ENCODE measurements at regions not wholly inside any gene's neighbourhood (a gene's known extent, or its start where the extent isn't known, plus 50 kb on each side); places are given as distances from the start of the nearest gene placed in this dataset.

- Mint-ChIP-seq H3K27me3 (ENCODE audit: low read depth in 2 of 2) (no peaks in the 10 kb centered on the region), H3K36me3 (peaks cover 12% of the 10 kb centered on the region), H3K4me1 (peaks cover 0 to 17% of the 10 kb centered on the region in 2 donors), H3K4me3 (no peak overlapping the region), H3K27ac (no peak overlapping the region), H3K9me3 (peaks cover 7 to 9% of the 10 kb centered on the region in 2 donors)
- H3K27ac ChIP-seq (ENCODE audit: low read length), result no peak overlapping the region
- WGBS (ENCODE audit: insufficient coverage), result 98% methylated on average over 13 of the region's 13 CpGs
- peaks cover 3% of the 10 kb centered on the region for H3K9me3 ChIP-seq (ENCODE audit: control insufficient read depth, insufficient read depth, low read length)
- ATAC-seq (no peak), DNase-seq (no peak)
- TF ChIP-seq, protein P1, sequence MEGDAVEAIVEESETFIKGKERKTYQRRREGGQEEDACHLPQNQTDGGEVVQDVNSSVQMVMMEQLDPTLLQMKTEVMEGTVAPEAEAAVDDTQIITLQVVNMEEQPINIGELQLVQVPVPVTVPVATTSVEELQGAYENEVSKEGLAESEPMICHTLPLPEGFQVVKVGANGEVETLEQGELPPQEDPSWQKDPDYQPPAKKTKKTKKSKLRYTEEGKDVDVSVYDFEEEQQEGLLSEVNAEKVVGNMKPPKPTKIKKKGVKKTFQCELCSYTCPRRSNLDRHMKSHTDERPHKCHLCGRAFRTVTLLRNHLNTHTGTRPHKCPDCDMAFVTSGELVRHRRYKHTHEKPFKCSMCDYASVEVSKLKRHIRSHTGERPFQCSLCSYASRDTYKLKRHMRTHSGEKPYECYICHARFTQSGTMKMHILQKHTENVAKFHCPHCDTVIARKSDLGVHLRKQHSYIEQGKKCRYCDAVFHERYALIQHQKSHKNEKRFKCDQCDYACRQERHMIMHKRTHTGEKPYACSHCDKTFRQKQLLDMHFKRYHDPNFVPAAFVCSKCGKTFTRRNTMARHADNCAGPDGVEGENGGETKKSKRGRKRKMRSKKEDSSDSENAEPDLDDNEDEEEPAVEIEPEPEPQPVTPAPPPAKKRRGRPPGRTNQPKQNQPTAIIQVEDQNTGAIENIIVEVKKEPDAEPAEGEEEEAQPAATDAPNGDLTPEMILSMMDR (IDR thresholded peaks at IDR 0.05), result no peak
- H3K27me3 ChIP-seq (ENCODE audit: control insufficient read depth, insufficient read depth, low read length), result no peaks in the 10 kb centered on the region
- peaks cover 12% of the 10 kb centered on the region for H3K4me1 ChIP-seq (ENCODE audit: control insufficient read depth, insufficient read depth, low read length)
- no peak overlapping the region for H3K4me3 ChIP-seq (ENCODE audit: low read length)
- intact Hi-C loops (cut with micrococcal nuclease), result no loop called here
- peaks cover 2% of the 10 kb centered on the region for H3K36me3 ChIP-seq (ENCODE audit: control insufficient read depth, insufficient read depth, low read length)
These were observed 225.2 kb downstream of the BRD1 start for GRCh38 chr22:49602481-49602880.

DNA sequence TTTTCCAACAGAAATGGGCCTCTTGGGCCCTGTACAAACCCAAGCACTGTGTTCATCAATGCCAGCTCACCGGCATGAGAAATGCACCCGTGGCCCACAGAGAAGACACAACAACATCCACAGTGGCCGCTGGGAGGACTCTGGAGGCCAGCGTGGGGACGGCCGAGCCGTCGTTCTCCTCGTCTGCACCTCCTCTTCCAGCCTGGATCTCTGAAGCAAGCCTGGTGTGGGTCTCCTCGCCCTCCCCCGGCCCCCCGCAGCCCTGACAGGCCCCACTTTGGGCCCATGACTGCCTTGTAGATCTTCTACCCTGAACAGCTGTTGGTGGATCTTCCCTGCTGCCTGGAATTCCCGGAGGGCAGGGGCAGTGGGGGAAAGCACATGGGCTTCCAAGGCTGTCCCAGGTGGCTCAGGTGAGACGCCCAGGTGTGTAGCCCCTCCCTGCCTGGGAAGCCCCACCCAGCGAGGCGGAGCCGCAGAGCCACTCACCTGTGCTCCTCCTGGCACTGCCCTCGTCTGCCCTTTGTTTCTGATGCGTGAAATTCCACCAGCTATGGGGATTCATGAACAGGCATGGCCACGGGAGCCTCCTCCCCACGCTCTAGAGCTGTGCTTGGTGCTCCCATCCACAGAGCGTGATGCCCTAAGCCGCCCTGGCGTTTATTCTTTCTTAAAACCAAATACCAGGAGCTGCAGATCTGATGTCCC is 225.9 kb downstream of the BRD1 start:
- no peaks in the 10 kb centered on the region for H3K36me3 ChIP-seq (ENCODE audit: control insufficient read depth, insufficient read depth, low read length)
- WGBS (ENCODE audit: insufficient coverage), result 94% methylated on average over 24 of the region's 24 CpGs
- no peak for ATAC-seq

DNA sequence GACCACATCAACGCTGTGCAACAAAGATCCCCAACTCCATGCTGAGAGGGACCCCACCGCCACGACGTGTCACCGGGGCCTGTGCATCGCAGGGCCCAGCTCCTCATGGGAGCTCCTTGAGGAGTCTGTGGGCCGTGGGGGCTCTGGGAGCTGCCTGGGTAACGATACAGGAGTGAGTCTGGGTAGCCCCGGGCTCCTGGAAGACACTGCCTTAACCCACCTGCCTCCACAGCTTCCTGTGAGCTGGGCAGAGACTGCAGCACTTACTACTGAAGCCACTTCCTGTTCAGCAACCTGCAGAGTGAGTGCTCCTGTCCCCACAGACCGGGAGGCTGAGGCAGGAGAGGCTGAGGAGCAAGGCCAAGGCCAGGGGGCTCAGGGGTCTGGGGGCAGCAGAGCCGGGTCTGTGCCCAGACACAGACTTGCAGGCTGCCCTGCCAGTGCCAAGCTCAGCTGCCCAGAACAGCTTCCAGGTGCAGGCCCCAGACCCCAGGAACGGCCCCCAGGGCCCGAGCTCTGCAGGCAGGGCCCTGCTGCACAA is 226.7 kb downstream of the BRD1 start:
- Histone ChIP-seq H3K27ac (ENCODE audit: low read length) (no peak overlapping the region), H3K36me3 (ENCODE audit: control insufficient read depth, insufficient read depth, low read length) (no peaks in the 10 kb centered on the region), H3K4me1 (ENCODE audit: control insufficient read depth, insufficient read depth, low read length) (peaks cover 12% of the 10 kb centered on the region), H3K4me3 (ENCODE audit: low read length) (no peak overlapping the region), H3K9me3 (ENCODE audit: control insufficient read depth, insufficient read depth, low read length) (peaks cover 3% of the 10 kb centered on the region), H3K27me3 (ENCODE audit: control insufficient read depth, insufficient read depth, low read length) (no peaks in the 10 kb centered on the region)
- peak in 1 of 2 donors; percentile 7 for DNase-seq
- ATAC-seq, result peak in 2 of 3 donors; percentile 22 to 38
- H3K27ac Mint-ChIP-seq, result no peak overlapping the region
- H3K4me1 Mint-ChIP-seq, result peaks cover 0 to 17% of the 10 kb centered on the region in 2 donors
- intact Hi-C loops (cut with micrococcal nuclease), result no loop called here
- H3K9me3 Mint-ChIP-seq, result peaks cover 7 to 9% of the 10 kb centered on the region in 2 donors
- peaks cover 12% of the 10 kb centered on the region for H3K36me3 Mint-ChIP-seq
- H3K27me3 Mint-ChIP-seq (ENCODE audit: low read depth in 2 of 2), result no peaks in the 10 kb centered on the region
- 69% methylated on average over 13 of the region's 13 CpGs for WGBS (ENCODE audit: insufficient coverage)
- H3K4me3 Mint-ChIP-seq, result no peak overlapping the region
- TF ChIP-seq, protein P1 (IDR thresholded peaks at IDR 0.05), result no peak

More for the DNA sequence above, 225.9 kb downstream of the BRD1 start:
- intact Hi-C loops (cut with micrococcal nuclease), result no loop called here
- H3K4me1 Mint-ChIP-seq, result peaks cover 0 to 17% of the 10 kb centered on the region in 2 donors
- TF ChIP-seq, protein P1 (IDR thresholded peaks at IDR 0.05), result no peak
- peaks cover 7 to 9% of the 10 kb centered on the region in 2 donors for H3K9me3 Mint-ChIP-seq
- Histone ChIP-seq H3K27me3 (ENCODE audit: control insufficient read depth, insufficient read depth, low read length) (no peaks in the 10 kb centered on the region), H3K4me3 (ENCODE audit: low read length) (no peak overlapping the region), H3K4me1 (ENCODE audit: control insufficient read depth, insufficient read depth, low read length) (peaks cover 12% of the 10 kb centered on the region), H3K27ac (ENCODE audit: low read length) (no peak overlapping the region), H3K9me3 (ENCODE audit: control insufficient read depth, insufficient read depth, low read length) (peaks cover 3% of the 10 kb centered on the region)
- H3K27me3 Mint-ChIP-seq (ENCODE audit: low read depth in 2 of 2), result no peaks in the 10 kb centered on the region
- DNase-seq, result no peak
- no peak overlapping the region for H3K4me3 Mint-ChIP-seq
- H3K36me3 Mint-ChIP-seq, result peaks cover 12% of the 10 kb centered on the region
- H3K27ac Mint-ChIP-seq, result no peak overlapping the region
